H54 (cell line): ENCODE measurements at regions not wholly inside any gene's neighbourhood (a gene's known extent, or its start where the extent isn't known, plus 50 kb on each side); places are given as distances from the start of the nearest gene placed in this dataset.

ENCODE experiments used
- DNase-seq: peaks from one replicate; pipeline ENCODE4 v3.0.0; 2011; ENCODE audit warnings: low spot score, mixed read lengths; ENCODE audit not compliant: insufficient read length
- FAIRE-seq: peaks from 3 replicates; lab custom pipeline; 2011; peaks lifted over from hg19 to GRCh38; lab: Jason Lieb, UNC
- POLR2A ChIP-seq: IDR thresholded peaks from 2 replicates; pipeline ENCODE4 v1.6.1; 2011; ENCODE audit warnings: low read depth, mild to moderate bottlenecking, low read length

GRCh38 chr22:48320048-48320682 lies 1507.5 kb downstream of the BRD1 start:
- DNase-seq: no peak
- no peak for TF ChIP-seq POLR2A
- FAIRE-seq: no peak

DNA sequence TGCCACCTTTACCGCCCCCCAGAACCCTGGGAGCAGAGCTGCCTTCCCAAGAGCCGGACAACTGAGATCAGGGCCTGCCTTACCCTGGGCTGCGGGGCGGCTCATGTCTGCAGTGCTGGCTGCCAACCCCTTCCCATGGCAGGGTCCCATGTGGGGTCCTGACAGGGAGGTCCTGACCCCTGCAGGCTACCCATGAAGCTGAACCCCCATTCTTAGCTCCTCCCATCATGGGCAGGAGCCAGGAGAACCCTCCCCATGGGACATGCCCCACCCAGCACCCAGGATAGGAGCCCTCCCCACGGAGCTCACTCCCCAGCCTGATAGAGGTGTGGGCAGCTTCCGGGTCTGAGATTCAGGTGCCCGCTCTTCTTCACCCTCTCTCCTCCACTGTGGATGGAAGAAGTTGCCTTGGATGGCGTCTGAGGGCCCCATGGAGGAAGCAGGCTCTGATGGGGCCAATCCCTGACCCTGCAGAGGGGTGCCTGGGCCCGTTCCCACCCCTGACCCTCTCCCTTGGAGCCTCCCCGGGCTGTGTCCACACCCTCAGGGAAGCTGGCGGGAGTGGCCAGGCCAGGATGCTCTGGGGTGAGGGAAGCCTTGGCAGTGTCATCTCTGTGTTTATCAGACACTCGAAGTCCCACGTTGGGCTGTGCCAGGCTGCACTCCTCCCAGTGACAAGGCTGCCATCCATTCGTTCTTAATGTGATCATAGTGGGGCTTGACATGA lies 1508.2 kb downstream of the BRD1 start:
- no peak for TF ChIP-seq POLR2A
- DNase-seq: no peak
- FAIRE-seq: no peak

DNA sequence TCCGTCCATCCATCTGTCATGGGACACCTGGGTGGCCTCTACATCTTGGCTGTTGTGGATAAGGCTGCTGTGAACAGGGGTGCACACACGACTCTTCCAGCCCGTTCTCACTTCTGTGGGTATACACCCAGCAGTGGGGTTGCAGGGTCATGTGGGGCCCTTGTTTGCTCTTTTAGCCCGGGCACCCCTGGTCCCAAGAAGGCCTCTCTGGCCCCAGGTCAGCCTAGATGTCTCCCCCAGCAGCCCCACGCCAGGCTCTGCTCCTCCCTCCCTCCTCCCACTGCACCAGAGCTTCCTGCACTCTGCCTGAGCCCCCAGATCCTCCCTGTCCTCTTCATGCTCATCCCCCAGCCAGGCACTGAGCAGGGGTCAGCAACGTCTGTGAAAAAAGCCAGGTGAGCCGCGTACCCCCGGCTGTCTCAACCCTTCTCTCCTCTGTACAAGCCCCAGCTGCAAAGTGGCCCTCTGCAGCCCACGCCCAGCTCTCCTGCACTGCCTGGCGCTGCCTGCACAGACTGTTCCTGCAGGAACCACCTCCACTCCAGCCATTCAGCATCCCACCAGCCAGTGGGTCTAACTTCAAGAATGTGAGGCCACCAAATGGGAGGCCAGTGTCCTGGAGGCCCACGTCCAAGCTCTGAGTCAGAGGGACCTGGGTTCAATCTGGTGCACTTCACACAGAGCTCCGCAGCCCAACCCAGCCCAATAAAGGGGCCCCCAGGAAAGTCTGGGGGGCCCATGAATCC lies 1508.9 kb downstream of the BRD1 start:
- FAIRE-seq (no peak), DNase-seq (no peak)
- TF ChIP-seq POLR2A: no peak

GRCh38 chr22:48318173-48318572 lies 1509.5 kb downstream of the BRD1 start:
- no peak for TF ChIP-seq POLR2A
- FAIRE-seq: no peak
- no peak for DNase-seq

GRCh38 chr22:48316257-48317250 lies 1511.1 kb downstream of the BRD1 start:
- no peak for DNase-seq

GRCh38 chr22:48315439-48316256 lies 1512.0 kb downstream of the BRD1 start:
- DNase-seq (no peak), FAIRE-seq (no peak)
- no peak for TF ChIP-seq POLR2A

More at GRCh38 chr22:48316257-48317250, 1511.1 kb downstream of the BRD1 start:
- FAIRE-seq: no peak
- TF ChIP-seq POLR2A: no peak

DNA sequence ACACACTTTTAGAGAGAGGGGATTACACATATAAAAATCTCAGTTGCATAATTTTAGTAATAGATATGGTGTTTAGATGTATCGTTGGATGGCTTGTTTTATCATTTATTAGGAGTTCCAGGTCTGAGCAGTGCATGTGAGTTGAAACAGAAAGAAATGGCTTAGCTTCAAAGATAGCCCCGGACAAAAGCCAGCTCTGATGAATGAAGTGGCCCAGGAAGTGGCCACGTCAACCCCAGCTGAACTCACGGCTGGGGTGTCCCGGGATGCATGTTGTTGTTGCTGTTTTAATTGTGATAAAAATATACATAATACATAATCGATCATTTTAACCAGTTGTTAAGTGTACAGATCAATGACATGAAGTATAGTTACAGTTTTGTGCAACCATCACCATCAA lies 1513.6 kb downstream of the BRD1 start:
- no peak for TF ChIP-seq POLR2A
- FAIRE-seq: no peak
- DNase-seq: no peak

DNA sequence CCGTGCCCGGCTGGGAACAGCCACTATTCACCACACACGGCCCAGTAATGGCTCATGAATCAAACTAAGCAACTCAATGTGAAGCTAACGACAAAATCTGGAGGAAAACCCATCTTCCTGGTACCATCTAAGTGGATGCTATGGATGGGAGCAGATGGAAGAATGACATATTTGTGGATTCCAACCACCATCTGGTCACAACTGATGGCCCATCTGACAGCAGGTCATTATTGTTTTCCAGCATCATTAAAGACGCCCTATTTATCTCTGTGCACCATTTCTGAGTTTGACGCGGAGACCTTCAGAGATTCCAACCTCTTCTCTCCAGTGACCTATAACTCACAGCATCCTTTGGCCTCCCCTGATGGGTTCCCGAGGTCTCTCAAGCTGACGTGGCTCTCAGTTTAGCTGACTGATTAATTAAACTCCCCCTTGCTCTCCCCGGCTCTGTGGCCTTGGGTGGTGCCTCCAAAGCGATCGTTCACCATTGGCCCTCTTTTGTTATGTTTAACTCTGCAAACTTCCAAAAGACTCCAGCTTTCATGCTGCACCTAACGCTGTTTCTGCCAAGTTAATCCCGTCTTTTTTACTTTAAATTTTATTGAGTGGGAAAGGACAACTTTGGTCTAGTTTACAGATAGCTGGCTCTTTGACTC lies 1514.4 kb downstream of the BRD1 start:
- no peak for TF ChIP-seq POLR2A
- FAIRE-seq: no peak

GRCh38 chr22:48310740-48311139 lies 1516.9 kb downstream of the BRD1 start:
- no peak for TF ChIP-seq POLR2A
- FAIRE-seq (no peak), DNase-seq (no peak)

More for the DNA sequence above, 1514.4 kb downstream of the BRD1 start:
- DNase-seq: no peak

DNA sequence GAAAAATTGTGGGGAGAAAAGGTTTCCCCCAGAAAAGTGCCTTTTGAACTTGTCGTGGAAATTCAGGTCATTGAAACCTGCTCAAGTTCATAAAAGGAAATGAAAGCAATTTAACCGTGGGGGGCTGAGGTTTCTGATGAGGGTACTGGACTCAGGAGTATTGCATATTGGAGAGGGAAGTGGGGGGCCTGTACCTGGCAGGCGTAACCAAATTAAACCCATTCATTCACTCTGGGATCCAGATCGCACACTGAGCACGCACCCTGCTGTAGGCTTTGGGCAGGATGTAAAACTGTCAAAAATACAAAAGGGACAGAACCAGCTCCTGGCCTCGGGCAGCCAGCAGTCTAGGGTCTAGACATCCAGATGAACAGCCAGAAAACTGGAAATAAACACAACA lies 1517.4 kb downstream of the BRD1 start:
- TF ChIP-seq POLR2A: no peak
- FAIRE-seq (no peak), DNase-seq (no peak)

- no peak for FAIRE-seq
- no peak for DNase-seq
- no peak for TF ChIP-seq POLR2A
These were observed 1517.8 kb downstream of the BRD1 start for GRCh38 chr22:48309836-48310235.
